Glutamatergic neuron (in vitro differentiated cells): ENCODE measurements at regions not wholly inside any gene's neighbourhood (a gene's known extent, or its start where the extent isn't known, plus 50 kb on each side); places are given as distances from the start of the nearest gene placed in this dataset.
A peak's percentile ranks its signal among the peaks of the same experiment; 100 is the strongest.

ENCODE experiments used
- DNase-seq: peaks from one replicate; pipeline ENCODE4 v3.0.0; 2022
- H3K27ac Mint-ChIP-seq: one replicate; pipeline ENCODE4 v1.8.0; 2020; ENCODE audit warnings: mild to moderate bottlenecking, mixed read lengths, inconsistent platforms; ENCODE audit not compliant: unreplicated experiment
- H3K27me3 Mint-ChIP-seq: one replicate; pipeline ENCODE4 v1.8.0; 2020; ENCODE audit warnings: mild to moderate bottlenecking, moderate library complexity, mixed read lengths, inconsistent platforms; ENCODE audit not compliant: unreplicated experiment
- H3K36me3 Mint-ChIP-seq: one replicate; pipeline ENCODE4 v1.8.0; 2020; ENCODE audit warnings: mild to moderate bottlenecking, mixed read lengths, inconsistent platforms; ENCODE audit not compliant: unreplicated experiment
- H3K4me1 Mint-ChIP-seq: one replicate; pipeline ENCODE4 v1.8.0; 2020; ENCODE audit warnings: mild to moderate bottlenecking, low read depth, mixed read lengths, inconsistent platforms; ENCODE audit not compliant: unreplicated experiment
- H3K4me3 Mint-ChIP-seq: one replicate; pipeline ENCODE4 v1.8.0; 2020; ENCODE audit warnings: mild to moderate bottlenecking, mixed read lengths, inconsistent platforms; ENCODE audit not compliant: unreplicated experiment
- H3K9me3 Mint-ChIP-seq: one replicate; pipeline ENCODE4 v1.8.0; 2020; ENCODE audit warnings: mild to moderate bottlenecking, moderate library complexity, mixed read lengths, inconsistent platforms; ENCODE audit not compliant: unreplicated experiment
- TF ChIP-seq, protein P1 (sequence below): fragments of 200-600 bp; sonication (generic); IDR thresholded peaks from one replicate; pipeline ENCODE4 v1.5.0; 2021; ENCODE audit not compliant: partially characterized antibody, unreplicated experiment

DNA sequence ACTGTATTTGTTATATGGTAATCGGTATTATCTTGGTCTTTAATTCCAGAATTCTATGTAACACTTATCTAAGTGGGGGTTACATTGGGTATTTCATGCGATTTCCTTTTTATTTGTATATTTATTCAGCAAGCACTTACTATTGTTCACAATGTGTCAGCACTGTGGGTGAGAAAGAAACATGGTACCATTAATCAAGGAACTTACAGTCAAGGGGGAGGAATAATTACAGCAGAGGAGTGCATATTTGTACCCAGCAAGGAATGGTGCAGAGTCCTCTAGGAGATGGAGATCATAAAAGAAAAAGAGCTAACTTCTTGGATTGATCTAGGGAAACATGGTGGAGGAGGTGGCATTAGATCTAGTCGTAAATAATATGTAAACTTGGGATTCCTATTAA is 117.0 kb upstream of the KCNJ16 start:
- Mint-ChIP-seq H3K27me3 (peaks cover 4% of the 10 kb centered on the region), H3K9me3 (peaks cover 1% of the 10 kb centered on the region), H3K27ac (no peak overlapping the region), H3K4me3 (no peak overlapping the region), H3K4me1 (peaks cover 8% of the 10 kb centered on the region), H3K36me3 (no peaks in the 10 kb centered on the region)
- DNase-seq = no peak
- TF ChIP-seq, protein P1, sequence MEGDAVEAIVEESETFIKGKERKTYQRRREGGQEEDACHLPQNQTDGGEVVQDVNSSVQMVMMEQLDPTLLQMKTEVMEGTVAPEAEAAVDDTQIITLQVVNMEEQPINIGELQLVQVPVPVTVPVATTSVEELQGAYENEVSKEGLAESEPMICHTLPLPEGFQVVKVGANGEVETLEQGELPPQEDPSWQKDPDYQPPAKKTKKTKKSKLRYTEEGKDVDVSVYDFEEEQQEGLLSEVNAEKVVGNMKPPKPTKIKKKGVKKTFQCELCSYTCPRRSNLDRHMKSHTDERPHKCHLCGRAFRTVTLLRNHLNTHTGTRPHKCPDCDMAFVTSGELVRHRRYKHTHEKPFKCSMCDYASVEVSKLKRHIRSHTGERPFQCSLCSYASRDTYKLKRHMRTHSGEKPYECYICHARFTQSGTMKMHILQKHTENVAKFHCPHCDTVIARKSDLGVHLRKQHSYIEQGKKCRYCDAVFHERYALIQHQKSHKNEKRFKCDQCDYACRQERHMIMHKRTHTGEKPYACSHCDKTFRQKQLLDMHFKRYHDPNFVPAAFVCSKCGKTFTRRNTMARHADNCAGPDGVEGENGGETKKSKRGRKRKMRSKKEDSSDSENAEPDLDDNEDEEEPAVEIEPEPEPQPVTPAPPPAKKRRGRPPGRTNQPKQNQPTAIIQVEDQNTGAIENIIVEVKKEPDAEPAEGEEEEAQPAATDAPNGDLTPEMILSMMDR = no peak

DNA sequence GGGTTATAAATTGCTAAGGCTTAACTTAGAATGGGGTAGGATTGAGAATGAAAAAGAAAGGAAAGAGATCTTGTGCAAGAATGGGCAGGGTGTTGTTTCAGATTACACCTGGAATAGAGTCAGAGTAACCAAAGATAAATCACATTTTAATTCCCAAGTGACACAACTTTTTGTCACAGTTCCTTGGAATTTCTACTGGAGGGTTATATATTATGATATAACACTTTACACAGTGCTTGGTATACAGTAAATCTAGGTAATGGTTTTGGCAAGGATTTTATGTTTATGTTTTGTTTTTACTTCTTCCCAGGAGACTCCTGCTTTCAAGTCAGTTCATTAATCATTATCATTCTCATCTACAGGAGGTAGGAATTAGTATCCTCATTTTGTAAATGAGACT is 115.7 kb upstream of the KCNJ16 start:
- TF ChIP-seq, protein P1 = no peak
- Mint-ChIP-seq H3K4me3 (no peak overlapping the region), H3K27ac (no peak overlapping the region), H3K27me3 (peaks cover 4% of the 10 kb centered on the region), H3K9me3 (peaks cover 1% of the 10 kb centered on the region), H3K4me1 (peaks cover 8% of the 10 kb centered on the region), H3K36me3 (no peaks in the 10 kb centered on the region)
- DNase-seq = no peak

DNA sequence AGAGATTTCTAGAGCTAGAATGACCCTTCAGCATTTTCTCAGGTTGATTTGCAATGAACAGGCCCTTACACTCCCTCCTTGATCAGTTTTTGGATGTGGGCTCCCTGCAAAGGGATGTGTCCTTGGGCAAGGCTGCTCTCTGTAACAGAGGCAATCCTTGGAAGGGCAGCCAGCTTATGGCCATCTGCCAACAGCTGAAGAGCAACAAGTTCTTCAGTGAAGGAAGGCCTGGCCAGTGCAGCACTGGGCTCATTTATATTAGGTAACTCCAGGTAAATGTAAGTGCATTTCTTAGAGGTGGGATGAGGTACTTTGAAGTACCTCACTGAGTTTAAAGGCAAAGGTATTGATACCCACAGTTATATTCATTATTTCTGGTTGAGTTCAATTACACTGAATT is 114.3 kb upstream of the KCNJ16 start:
- peaks cover 4% of the 10 kb centered on the region for H3K9me3 Mint-ChIP-seq
- no peak for DNase-seq
- peaks cover 8% of the 10 kb centered on the region for H3K4me1 Mint-ChIP-seq
- TF ChIP-seq, protein P1 = no peak
- no peak overlapping the region for H3K27ac Mint-ChIP-seq
- no peak overlapping the region for H3K4me3 Mint-ChIP-seq
- H3K27me3 Mint-ChIP-seq = peaks cover 4% of the 10 kb centered on the region
- H3K36me3 Mint-ChIP-seq = no peaks in the 10 kb centered on the region

DNA sequence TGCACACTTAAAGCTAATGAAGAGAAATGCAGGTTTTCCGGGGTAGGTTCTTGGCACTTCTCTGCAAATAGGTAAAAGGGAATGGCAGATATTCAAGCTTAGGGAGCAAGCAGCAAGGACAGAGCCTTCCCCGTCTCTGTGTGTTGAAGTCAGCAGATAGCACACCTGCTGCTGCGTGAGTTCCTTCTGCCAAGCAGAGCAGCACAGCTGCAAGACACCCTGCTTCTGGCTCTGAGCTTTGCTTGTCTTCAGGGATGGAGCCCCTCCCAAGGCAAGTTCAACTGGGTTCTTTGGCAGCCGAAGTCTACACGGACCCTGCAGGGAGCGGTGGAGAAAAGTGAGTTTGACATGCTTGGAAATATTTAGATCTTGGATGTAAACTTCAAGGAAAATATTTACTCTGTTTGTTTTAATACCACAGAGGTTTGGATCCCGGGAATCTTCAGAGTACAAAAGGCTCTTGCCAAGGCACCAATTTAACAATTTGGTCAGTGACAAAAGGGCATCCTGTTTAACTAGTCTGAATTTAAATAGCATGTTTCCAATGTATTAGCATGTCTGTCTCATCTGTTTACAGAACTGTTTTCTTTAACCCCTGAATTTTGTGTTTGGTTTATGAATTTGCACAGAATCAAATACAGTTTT is 113.4 kb upstream of the KCNJ16 start:
- peaks cover 4% of the 10 kb centered on the region for H3K9me3 Mint-ChIP-seq
- peaks cover 4% of the 10 kb centered on the region for H3K27me3 Mint-ChIP-seq
- no peaks in the 10 kb centered on the region for H3K36me3 Mint-ChIP-seq
- H3K4me3 Mint-ChIP-seq = no peak overlapping the region
- DNase-seq = peak; percentile 38
- H3K4me1 Mint-ChIP-seq = peaks cover 8% of the 10 kb centered on the region
- no peak overlapping the region for H3K27ac Mint-ChIP-seq
- TF ChIP-seq, protein P1 = no peak

DNA sequence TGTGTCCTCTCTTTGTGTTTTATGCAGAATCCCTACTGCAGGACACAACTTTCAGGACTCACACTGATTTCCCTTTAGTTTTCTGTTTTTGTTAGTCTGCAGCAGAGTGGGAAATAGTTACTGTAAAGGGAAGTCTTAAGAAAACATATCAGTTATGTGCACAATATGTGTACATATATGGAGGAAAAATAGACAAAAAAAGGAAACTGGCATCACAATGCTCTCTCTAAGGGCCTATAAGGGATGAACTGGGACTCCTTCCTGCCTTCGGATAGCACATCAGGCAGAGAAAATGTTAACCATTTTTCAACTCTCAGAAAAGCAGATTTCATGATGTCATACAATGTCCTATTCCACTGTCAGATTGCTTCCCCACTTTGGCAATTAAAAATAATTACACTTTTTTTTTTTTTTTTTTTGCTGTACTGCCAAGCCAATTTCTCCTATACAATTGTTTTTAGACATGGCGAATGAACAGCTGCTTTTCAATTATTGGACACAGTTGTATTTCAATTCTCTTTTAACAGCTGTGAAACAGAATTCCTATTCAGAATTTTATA is 112.5 kb upstream of the KCNJ16 start:
- Mint-ChIP-seq H3K27ac (no peak overlapping the region), H3K4me1 (peaks cover 8% of the 10 kb centered on the region), H3K36me3 (no peaks in the 10 kb centered on the region), H3K27me3 (peaks cover 3% of the 10 kb centered on the region), H3K4me3 (no peak overlapping the region), H3K9me3 (peaks cover 4% of the 10 kb centered on the region)
- TF ChIP-seq, protein P1 = no peak
- no peak for DNase-seq
